ENCODE measurements at regions not wholly inside any gene's neighbourhood (a gene's known extent, or its start where the extent isn't known, plus 50 kb on each side); places are given as distances from the start of the nearest gene placed in this dataset.

DNA sequence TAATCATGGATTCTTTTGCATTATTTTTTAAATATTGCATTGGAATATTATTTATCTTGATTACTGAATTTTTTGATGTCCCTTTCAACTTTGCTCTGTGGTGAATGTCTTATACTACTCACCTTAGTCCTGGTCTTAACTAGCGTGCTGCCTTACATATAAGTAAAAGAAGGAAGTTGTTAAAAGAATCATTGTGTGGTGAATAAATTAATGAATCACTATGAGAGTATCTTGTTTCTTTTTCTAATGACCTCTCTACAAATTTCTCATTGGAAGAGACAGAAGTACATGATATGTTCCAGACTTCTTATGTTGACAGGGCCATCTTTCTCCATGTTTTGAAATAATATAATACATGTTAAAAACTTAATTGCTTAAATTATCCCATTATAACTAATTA lies 432.6 kb upstream of the MMADHC start:
- Histone ChIP-seq H3K56ac (ENCODE audit: insufficient read length, low read depth, low read length) (no peak overlapping the region), H2BK120ac (ENCODE audit: low read depth, low read length, poor library complexity, severe bottlenecking) (no peak overlapping the region), H3K18ac (ENCODE audit: insufficient read length, low read depth, low read length) (no peak overlapping the region), H2BK5ac (ENCODE audit: insufficient read length, low read length) (no peak overlapping the region), H3K9me3 (ENCODE audit: control insufficient read depth, low read depth, low read length) (no peaks in the 10 kb centered on the region), H4K91ac (ENCODE audit: insufficient read length, low read depth, low read length) (no peak overlapping the region), H3K27ac (ENCODE audit: insufficient read length, low read depth, low read length) (no peak overlapping the region), H3K27me3 (ENCODE audit: insufficient read depth, low read length) (no peaks in the 10 kb centered on the region), H3T11ph (ENCODE audit: low read length) (no peak overlapping the region), H3K79me2 (ENCODE audit: insufficient read depth, low read length) (no peaks in the 10 kb centered on the region), H3K4me2 (ENCODE audit: insufficient read depth, insufficient read length, low read length) (no peak overlapping the region), H3K14ac (ENCODE audit: insufficient read depth, low read length) (no peak overlapping the region), H4K20me1 (ENCODE audit: control insufficient read depth, insufficient read depth, insufficient read length) (no peaks in the 10 kb centered on the region), H3K9ac (ENCODE audit: extremely low read depth, insufficient read length, low read length) (no peak overlapping the region), H4K8ac (replicated peaks; ENCODE audit: insufficient read length, low read depth, low read length) (no peak overlapping the region), H2BK20ac (ENCODE audit: low read depth, low read length, poor library complexity, severe bottlenecking) (no peak overlapping the region), H3K23me2 (ENCODE audit: insufficient read length, low read depth, low read length, poor library complexity, severe bottlenecking) (no peaks in the 10 kb centered on the region), H2AFZ (ENCODE audit: low read length) (no peak overlapping the region), H3K4me1 (ENCODE audit: insufficient read depth, low read length) (peaks cover 2% of the 10 kb centered on the region), H4K5ac (ENCODE audit: insufficient read length, low read depth, low read length) (no peak overlapping the region), H3K4ac (ENCODE audit: low read depth, low read length) (no peak overlapping the region), H3K79me1 (ENCODE audit: insufficient read depth, low read depth, low read length, poor library complexity, severe bottlenecking) (no peaks in the 10 kb centered on the region), H2BK12ac (ENCODE audit: insufficient read length, low read depth, low read length) (no peak overlapping the region), H2AK5ac (ENCODE audit: insufficient read length, low read length) (no peak overlapping the region), H3K23ac (ENCODE audit: insufficient read length, low read depth, low read length) (no peak overlapping the region), H2BK15ac (ENCODE audit: low read depth, low read length) (no peak overlapping the region)
- TF ChIP-seq, protein P1, sequence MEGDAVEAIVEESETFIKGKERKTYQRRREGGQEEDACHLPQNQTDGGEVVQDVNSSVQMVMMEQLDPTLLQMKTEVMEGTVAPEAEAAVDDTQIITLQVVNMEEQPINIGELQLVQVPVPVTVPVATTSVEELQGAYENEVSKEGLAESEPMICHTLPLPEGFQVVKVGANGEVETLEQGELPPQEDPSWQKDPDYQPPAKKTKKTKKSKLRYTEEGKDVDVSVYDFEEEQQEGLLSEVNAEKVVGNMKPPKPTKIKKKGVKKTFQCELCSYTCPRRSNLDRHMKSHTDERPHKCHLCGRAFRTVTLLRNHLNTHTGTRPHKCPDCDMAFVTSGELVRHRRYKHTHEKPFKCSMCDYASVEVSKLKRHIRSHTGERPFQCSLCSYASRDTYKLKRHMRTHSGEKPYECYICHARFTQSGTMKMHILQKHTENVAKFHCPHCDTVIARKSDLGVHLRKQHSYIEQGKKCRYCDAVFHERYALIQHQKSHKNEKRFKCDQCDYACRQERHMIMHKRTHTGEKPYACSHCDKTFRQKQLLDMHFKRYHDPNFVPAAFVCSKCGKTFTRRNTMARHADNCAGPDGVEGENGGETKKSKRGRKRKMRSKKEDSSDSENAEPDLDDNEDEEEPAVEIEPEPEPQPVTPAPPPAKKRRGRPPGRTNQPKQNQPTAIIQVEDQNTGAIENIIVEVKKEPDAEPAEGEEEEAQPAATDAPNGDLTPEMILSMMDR (conservative IDR thresholded peaks at IDR 0.05) = no peak
- H3K4me3 Mint-ChIP-seq = no peak overlapping the region
- DNase-seq = no peak
- no CpG with 5 or more reads among the region's 1 CpG for WGBS (ENCODE audit: extremely low coverage, insufficient read length, low lambda C conversion rate)
- H3K27me3 Mint-ChIP-seq (ENCODE audit: low read depth) = no peaks in the 10 kb centered on the region
- H3K36me3 Mint-ChIP-seq (ENCODE audit: insufficient read depth in 1 of 3, low read depth in 3 of 3) = 0 out of 7 replicates have a peak, but pooled peaks cover 0 to 4% (median 0%) of the 10 kb centered on the region in 3 experiments
- peaks cover 3 to 6% of the 10 kb centered on the region in 2 experiments; a peak in 3 of 4 replicates for H3K4me1 Mint-ChIP-seq
- H3K9me3 Mint-ChIP-seq = peaks cover 0 to 4% of the 10 kb centered on the region in 2 experiments; a peak in 1 of 5 replicates
- H3K27ac Mint-ChIP-seq = no peak overlapping the region
